Esophagus squamous epithelium (tissue), 5 donors: ENCODE measurements at regions not wholly inside any gene's neighbourhood (a gene's known extent, or its start where the extent isn't known, plus 50 kb on each side); places are given as distances from the start of the nearest gene placed in this dataset.
"Not testable (repeated sequence)": the region's sequence is repeated elsewhere in the genome, so short reads cannot be mapped to it uniquely, and the experiment has no call there.

Source experiments
- DNase-seq: peaks from one replicate; lab custom pipeline; 2025; lab: John Stamatoyannopoulos, UW
- H3K27ac ChIP-seq, 4 donors: fragments of 200-600 bp; sonication (generic); one replicate each; pipeline ENCODE4 v1.5.1; 2016 to 2019; ENCODE audit warnings: mild to moderate bottlenecking in 1 of 4
- H3K27me3 ChIP-seq, 4 donors: fragments of 200-600 bp; sonication (generic); 1 replicate in 3 of 4; 2 replicates in 1 of 4; pipeline versions ENCODE4 v1.5.1 to v1.6.0; 2017 to 2021; ENCODE audit warnings: antibody characterized with exemption in 1 of 4
- H3K36me3 ChIP-seq, 3 donors: fragments of 200-600 bp; sonication (generic); one replicate each; pipeline ENCODE4 v1.5.1; 2016 to 2019
- H3K4me1 ChIP-seq, 3 donors: fragments of 200-600 bp; sonication (generic); one replicate each; pipeline ENCODE4 v1.5.1; 2017 to 2019
- H3K4me3 ChIP-seq, 4 donors: fragments of 200-600 bp; sonication (generic); 1 replicate in 3 of 4; 2 replicates in 1 of 4; pipeline ENCODE4 v1.5.1; 2016 to 2019; ENCODE audit warnings: mild to moderate bottlenecking in 2 of 4, moderate library complexity in 1 of 4
- H3K9me3 ChIP-seq, 3 donors: fragments of 200-600 bp; sonication (generic); one replicate each; pipeline ENCODE4 v1.5.1; 2016 to 2019
- CTCF ChIP-seq, 6 experiments: fragments of 450-650 bp in 4 of 6; fragments of 200-600 bp in 2 of 6; sonication (generic) in 2 of 6; IDR thresholded peaks; one replicate each; pipeline ENCODE4 v1.5.1; 2016 to 2019; ENCODE audit warnings: antibody characterized with exemption in 6 of 6, mild to moderate bottlenecking in 4 of 6, moderate library complexity in 4 of 6
- POLR2A ChIP-seq, 4 donors: fragments of 450-650 bp; IDR thresholded peaks; one replicate each; pipeline ENCODE4 v1.6.1; 2017; ENCODE audit warnings: antibody characterized with exemption in 4 of 4, mild to moderate bottlenecking in 4 of 4, moderate library complexity in 3 of 4
- WGBS, 2 donors: methylation state at CpG; one replicate each; pipeline ENCODE4 v1.1.5; 2018; 5-methylcytosine and 5-hydroxymethylcytosine counted together
- intact Hi-C: fragments of 100-400 bp; cut with DNase I; formaldehyde crosslinking; loops from one replicate; pipeline ENCODE4 v1.15.0; 2022
- donor health status: DM: yes; HTN: yes; CAD: no.

GRCh38 chr6:9233226-9233625 is 797.9 kb upstream of the SLC35B3 start:
- 20 to 42% methylated on average over 2 of the region's 2 CpGs for WGBS, 2 donors

GRCh38 chr6:9225441-9225871 is 790.1 kb upstream of the SLC35B3 start:
- H3K27me3 ChIP-seq, result no peaks in the 10 kb centered on the region
- intact Hi-C loops, result no loop called here

More at GRCh38 chr6:9233226-9233625, 797.9 kb upstream of the SLC35B3 start:
- H3K9me3 ChIP-seq, result peaks cover 0 to 14% (median 0%) of the 10 kb centered on the region in 3 donors
- intact Hi-C loops, result no loop called here
- H3K27me3 ChIP-seq, result no peaks in the 10 kb centered on the region
- no peak for DNase-seq
- TF ChIP-seq POLR2A (IDR thresholded peaks at IDR 0.05), result no peak
- no peak for TF ChIP-seq CTCF (IDR thresholded peaks at IDR 0.05)
- no peaks in the 10 kb centered on the region for H3K4me1 ChIP-seq
- no peak overlapping the region for H3K27ac ChIP-seq
- no peak overlapping the region for H3K4me3 ChIP-seq
- H3K36me3 ChIP-seq, result no peaks in the 10 kb centered on the region

GRCh38 chr6:9224539-9224938 is 789.2 kb upstream of the SLC35B3 start:
- Histone ChIP-seq H3K27ac (peak overlapping the region in 1 of 4 donors; percentile 34), H3K4me3 (no peak overlapping the region), H3K36me3 (no peaks in the 10 kb centered on the region), H3K27me3 (no peaks in the 10 kb centered on the region), H3K4me1 (peaks cover 0 to 18% (median 4%) of the 10 kb centered on the region in 3 donors), H3K9me3 (no peaks in the 10 kb centered on the region)
- intact Hi-C loops, result no loop called here
- no peak for TF ChIP-seq POLR2A (IDR thresholded peaks at IDR 0.05)
- TF ChIP-seq CTCF (IDR thresholded peaks at IDR 0.05), result no peak
- DNase-seq, result no peak
- WGBS, 2 donors, result 36 to 62% methylated on average over 1 of the region's 1 CpG

More at GRCh38 chr6:9225441-9225871, 790.1 kb upstream of the SLC35B3 start:
- Histone ChIP-seq H3K27ac (peak overlapping the region in 1 of 4 donors; percentile 34), H3K9me3 (no peaks in the 10 kb centered on the region), H3K4me1 (peaks cover 0 to 18% (median 4%) of the 10 kb centered on the region in 3 donors), H3K4me3 (no peak overlapping the region), H3K36me3 (no peaks in the 10 kb centered on the region)
- TF ChIP-seq CTCF (IDR thresholded peaks at IDR 0.05) (no peak), POLR2A (IDR thresholded peaks at IDR 0.05) (no peak)
- 14 to 31% methylated on average over 3 of the region's 3 CpGs for WGBS, 2 donors
- no peak for DNase-seq

GRCh38 chr6:9213717-9214116 is 778.4 kb upstream of the SLC35B3 start:
- H3K27me3 ChIP-seq, H3K36me3 ChIP-seq, H3K27ac ChIP-seq, H3K4me3 ChIP-seq, DNase-seq, H3K4me1 ChIP-seq, H3K9me3 ChIP-seq, intact Hi-C loops: not testable (repeated sequence)
- WGBS, 2 donors, result 56 to 68% methylated on average over 5 to 6 of the region's 8 CpGs

GRCh38 chr6:9208966-9209365 is 773.6 kb upstream of the SLC35B3 start:
- H3K27me3 ChIP-seq, result no peaks in the 10 kb centered on the region
- no peaks in the 10 kb centered on the region for H3K9me3 ChIP-seq
- intact Hi-C loops, result no loop called here
- H3K4me3 ChIP-seq, result no peak overlapping the region
- no peaks in the 10 kb centered on the region for H3K36me3 ChIP-seq
- no peak overlapping the region for H3K27ac ChIP-seq
- 84 to 88% methylated on average over 3 of the region's 3 CpGs for WGBS, 2 donors
- TF ChIP-seq POLR2A (IDR thresholded peaks at IDR 0.05) (no peak), CTCF (IDR thresholded peaks at IDR 0.05) (no peak)
- H3K4me1 ChIP-seq, result peaks cover 0 to 4% (median 0%) of the 10 kb centered on the region in 3 donors
- no peak for DNase-seq

GRCh38 chr6:9205645-9206044 is 770.3 kb upstream of the SLC35B3 start:
- peaks cover 0 to 4% (median 0%) of the 10 kb centered on the region in 3 donors for H3K4me1 ChIP-seq
- H3K4me3 ChIP-seq, result no peak overlapping the region
- H3K9me3 ChIP-seq, result no peaks in the 10 kb centered on the region
- no peak for DNase-seq
- TF ChIP-seq CTCF (IDR thresholded peaks at IDR 0.05) (no peak), POLR2A (IDR thresholded peaks at IDR 0.05) (no peak)
- no peak overlapping the region for H3K27ac ChIP-seq
- no peaks in the 10 kb centered on the region for H3K36me3 ChIP-seq
- no peaks in the 10 kb centered on the region for H3K27me3 ChIP-seq
- intact Hi-C loops, result no loop called here
- 65 to 69% methylated on average over 1 of the region's 1 CpG for WGBS, 2 donors
